HG03039 (cell line): ENCODE measurements at regions not wholly inside any gene's neighbourhood (a gene's known extent, or its start where the extent isn't known, plus 50 kb on each side); places are given as distances from the start of the nearest gene placed in this dataset.

Source experiments
- ATAC-seq: cut with Tn5 transposase; IDR thresholded peaks from one replicate; pipeline ENCODE4 v1.9.1; 2021; ENCODE audit warnings: mild to moderate bottlenecking, moderate library complexity; ENCODE audit not compliant: unreplicated experiment

GRCh38 chr5:4212981-4213819 lies 617.6 kb downstream of the IRX1 start:
- no peak for ATAC-seq

DNA sequence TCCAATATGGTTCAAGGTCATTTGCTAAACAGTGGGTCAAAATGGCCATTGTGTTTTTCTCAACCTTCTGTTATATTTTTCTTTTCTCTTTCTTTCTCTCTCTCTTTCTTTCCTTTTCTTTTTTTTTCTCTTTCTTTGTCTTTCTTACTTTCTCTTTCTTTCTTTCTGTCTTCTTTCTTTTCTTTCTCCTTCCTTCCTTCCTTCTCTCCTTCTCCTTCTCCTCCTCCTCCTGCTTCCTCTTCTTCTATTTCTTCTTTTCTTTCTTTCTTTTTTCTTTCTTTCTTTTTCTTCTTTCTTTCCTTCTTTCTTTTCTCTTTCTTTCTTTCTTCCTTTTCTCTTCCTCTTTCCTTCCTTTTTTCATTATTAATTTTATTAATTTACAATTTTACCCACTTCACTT lies 619.5 kb downstream of the IRX1 start:
- ATAC-seq: no peak

DNA sequence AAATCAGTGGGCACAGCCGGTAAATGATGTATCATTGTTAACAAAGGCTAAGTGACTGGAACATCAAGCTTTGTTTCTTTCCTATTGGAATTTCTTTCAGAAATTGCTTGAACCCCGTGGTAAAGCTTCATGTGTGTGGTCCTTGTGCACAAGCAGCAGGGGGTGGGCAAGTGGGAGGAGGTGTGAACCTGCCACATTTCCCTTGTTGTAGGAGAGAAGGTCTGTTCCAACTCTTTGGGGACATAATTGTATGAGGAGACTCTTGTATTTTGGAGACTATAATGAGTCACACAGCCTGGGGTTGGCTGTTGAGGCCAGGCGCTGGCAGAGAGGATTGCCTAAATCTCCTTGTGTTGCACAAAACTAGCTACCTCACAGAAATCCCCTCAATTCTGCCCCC lies 620.5 kb downstream of the IRX1 start:
- ATAC-seq: no peak

DNA sequence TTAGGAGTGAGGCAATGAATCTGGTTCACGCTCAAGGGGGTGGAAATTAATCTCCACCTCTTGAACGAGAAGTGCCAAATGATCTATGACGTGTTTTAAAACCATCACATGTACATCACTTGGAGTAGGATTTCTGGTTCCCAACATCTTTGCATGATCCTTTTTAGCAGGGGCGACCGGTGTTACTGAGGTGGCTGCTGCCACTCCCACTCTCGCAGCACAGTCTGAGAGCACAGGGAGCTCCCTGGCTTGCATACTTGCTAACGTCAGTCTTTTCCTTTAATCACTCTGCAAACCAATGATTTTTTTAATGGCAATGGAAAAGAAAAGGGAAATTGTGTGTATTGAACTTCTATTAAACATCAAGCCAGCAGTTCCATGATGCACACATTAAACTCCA lies 624.4 kb downstream of the IRX1 start:
- no peak for ATAC-seq

- ATAC-seq: no peak
Measured at GRCh38 chr5:4221048-4221447, 625.4 kb downstream of the IRX1 start.

GRCh38 chr5:4222147-4222546 lies 626.5 kb downstream of the IRX1 start:
- no peak for ATAC-seq

DNA sequence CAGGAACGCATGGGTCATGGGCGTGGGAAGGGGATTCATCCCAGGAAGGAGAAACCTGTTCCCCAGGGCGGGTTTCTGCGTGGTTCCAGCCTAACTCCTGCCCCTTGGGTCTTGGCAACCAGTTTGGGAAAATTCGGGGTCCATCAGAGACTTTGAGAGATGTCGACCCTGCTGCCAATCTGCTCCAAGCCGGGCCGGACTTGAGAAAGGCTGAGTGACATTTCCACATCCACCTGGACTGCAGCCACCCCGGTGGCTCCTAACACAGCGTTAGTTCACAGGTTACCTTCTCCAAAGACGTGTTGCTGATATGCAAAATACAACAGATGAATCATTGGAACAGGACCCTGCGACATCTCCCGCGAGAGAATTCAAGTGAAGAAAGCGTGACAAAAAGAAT lies 627.2 kb downstream of the IRX1 start:
- ATAC-seq: no peak

- no peak for ATAC-seq
Measured at GRCh38 chr5:4225741-4226140, 630.1 kb downstream of the IRX1 start.

DNA sequence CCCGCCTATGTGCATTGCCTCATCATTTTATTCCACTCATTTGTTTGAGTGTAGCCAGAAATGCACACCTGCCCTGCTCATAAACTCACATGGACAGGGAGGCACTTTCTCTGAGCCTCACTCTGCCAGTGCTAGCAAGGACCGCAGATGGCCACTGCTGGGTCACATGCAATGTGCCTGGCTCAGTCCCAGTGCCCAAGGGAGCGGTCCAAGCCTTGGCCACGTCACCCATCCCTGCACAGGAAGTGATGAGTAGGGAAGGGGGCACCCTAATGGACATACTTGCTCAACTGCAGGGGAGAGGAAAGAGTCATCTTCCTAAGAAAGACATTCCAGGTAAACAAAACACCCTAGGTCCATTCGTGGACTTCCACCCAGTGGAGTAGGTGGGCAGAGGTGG lies 630.9 kb downstream of the IRX1 start:
- no peak for ATAC-seq

GRCh38 chr5:4228708-4229107 lies 633.1 kb downstream of the IRX1 start:
- no peak for ATAC-seq

GRCh38 chr5:4229414-4230292 lies 634.0 kb downstream of the IRX1 start:
- no peak for ATAC-seq

- no peak for ATAC-seq
Measured at GRCh38 chr5:4230471-4230785, 634.8 kb downstream of the IRX1 start.

DNA sequence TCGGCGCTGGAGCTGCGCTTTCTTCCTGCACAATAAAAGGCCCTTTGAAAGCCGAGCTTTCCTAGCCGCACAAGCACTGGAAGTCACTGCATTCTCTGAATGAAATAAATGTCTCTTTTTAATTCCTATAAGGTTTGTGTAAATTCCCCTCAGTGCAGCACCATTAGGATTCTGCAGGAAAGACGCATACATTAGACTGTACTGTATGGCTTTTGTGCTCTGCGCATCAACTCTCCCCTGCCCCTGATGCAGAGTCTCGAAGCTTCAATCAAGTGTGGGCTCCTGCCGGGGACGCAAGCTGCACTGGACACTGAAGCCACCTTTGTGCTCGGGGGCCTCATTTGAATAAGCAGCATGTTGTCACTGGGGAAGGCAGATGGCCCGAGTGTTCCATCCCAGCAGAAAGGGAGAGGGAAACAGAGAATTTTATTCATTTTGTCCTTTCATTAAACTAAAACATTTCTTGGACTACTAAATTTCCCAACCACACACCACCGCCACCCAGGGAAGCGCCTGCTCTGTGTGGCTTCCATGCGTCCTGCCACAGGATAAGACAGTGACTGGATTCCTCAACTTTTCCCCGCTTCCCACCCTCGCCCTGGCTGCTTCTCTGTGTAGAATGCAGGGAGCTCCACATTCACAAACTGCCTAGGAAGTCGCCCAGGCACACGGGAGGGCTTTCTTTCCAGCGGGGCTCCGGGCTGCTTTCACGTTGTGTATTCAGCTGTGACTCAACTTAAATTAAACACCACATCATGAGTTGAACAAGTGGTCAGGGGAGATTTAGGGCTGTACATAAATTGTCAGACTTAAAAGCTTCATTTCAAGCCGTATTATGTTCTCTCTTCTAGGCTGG lies 635.4 kb downstream of the IRX1 start:
- ATAC-seq: no peak

DNA sequence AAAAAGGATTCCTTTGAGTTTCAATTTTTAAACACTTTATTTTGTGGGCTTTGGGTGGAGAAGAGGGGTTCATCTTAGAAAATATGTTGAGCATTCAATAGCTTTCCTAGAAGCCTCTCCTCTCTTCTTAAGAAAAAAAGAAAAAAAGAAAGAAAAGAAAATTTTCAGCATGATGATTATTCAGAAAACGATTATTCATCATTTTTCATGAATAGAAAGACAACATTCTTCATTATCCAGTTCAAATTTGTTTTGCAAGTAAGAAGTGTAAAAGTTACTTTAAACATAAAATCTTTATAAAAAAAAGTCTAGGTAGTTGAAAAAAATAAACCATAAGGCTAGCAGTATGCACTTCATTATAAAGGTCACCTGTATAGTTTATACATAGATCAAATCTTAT lies 636.5 kb downstream of the IRX1 start:
- no peak for ATAC-seq

GRCh38 chr5:4233671-4234070 lies 638.0 kb downstream of the IRX1 start:
- no peak for ATAC-seq

DNA sequence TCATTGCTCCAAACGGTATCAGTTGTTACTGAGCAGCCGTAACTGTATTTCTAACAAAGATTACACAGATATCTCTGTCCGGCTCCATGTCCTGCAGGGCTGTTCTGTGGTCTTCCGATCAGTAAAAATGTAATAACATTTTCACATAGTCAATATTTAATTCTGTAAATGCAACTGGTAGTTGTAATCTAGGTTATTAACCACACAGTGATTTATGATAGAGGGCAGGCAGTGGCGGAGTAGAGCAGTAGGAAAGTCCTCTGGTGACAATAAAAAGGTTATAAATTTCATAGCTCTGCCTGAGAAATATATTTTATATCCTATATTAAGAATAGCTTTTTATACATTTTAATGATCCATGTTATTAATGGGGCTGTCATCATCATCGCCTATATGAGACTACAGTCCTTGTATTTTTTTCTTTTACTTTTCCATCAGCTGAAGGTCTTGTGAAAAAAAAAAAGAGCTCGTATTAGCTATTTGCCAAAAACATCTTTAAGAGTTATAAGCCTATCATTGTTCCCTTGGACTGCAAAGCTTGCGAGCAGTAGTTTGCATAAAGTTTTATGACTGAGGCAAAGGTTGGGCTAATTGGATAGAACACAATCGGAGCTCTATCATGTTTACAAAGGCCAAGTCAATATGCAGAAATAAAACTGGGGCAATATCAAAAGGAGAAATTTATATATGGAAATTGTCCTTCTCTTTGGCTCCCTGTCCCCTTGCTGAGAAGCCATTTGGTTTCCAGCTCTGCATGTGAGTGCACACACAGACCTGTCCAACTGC lies 648.0 kb downstream of the IRX1 start:
- ATAC-seq: no peak

DNA sequence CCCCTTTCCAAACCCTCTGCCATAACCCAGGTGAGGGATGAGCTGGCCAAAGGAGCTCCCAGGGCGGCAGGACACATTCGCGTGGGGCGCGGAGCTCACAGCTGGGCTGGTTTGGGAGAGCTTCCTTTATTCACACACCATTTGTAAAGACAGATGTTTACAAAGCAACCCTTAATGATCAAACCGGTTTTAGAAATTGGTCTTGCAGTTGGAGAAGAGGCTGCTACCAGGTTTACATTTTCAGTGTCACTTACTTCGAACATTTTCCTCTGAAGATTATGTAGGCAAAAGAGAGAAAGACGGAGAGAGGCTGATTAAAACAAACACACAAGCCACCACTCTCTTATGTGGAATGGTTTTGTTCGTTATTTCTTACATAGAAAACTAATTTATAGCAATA lies 648.7 kb downstream of the IRX1 start:
- no peak for ATAC-seq

DNA sequence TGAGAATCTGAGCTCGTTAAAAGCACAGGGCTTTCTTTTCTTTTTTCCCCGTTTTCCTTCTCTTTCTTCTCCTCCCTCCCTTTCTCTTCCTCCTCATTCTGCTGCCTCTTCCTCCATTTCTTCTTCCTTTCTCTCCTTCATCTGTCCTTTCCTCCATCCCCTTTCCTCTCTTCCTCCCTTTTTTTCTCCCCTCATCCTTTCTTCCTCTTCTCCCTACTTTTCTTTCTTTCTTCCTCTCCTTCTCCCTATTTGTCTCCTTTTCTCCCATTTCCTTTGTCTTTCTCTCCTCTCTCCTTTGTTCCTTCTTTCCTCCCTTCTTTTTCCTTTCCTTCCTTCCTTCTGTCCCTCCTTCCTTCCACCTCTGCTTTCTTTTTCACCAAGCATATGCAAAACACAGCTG lies 649.4 kb downstream of the IRX1 start:
- ATAC-seq: no peak

DNA sequence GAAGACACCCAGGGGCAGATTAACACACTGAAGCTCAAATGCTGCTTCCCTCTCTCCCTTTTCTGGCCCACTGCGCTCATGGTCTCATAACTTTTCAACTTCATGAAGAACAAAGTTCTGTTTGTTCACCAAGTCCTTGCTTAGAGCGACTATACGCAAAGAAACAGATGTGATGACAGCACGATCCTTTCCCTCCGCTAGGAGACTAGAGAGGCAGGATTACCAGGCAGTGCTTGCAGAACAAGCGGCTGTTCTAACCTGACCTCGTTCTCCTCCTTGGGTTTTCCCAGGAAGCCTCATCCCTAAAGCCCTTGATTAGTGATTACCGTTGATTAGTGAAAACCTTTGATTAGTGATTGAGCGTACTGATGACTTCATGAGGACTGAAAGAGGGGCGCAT lies 649.9 kb downstream of the IRX1 start:
- no peak for ATAC-seq

DNA sequence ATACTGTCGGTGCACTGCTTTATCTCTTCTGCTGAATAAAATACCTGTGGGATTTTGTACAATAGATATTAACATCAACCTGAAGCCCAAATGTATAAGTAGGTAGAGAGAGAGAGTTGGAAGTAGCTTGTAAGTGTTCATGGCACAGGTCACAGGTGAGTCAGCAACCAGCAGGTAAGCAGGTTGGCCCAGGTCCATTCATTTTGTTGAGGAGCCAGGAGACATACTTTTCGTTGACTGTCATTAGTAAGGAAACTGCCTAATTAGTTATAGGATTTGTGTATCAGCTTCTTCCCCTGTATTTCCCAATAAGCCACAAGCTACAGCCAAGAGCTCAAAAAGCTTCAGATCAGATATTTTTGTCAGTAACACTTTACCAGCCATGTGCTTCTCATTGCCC lies 650.8 kb downstream of the IRX1 start:
- no peak for ATAC-seq

DNA sequence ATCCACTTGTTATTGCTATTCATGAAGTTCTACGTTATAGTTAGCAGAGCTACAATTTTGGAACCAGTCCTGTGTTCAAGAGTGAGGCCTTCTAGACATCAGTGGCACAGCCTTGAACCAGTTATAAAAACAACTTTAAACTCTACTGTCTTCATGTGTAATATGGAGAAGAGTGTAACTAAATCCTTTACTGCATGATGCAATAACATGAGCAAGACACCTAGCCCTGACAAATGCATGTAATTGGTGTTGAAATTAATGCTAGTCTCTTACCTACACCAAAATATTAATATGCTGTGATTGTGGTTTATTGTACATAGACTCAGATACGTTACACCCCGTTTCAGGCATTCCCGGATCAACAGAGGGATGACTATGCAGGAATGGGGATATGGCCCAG lies 654.6 kb downstream of the IRX1 start:
- ATAC-seq: no peak
